GM21576 (cell line): ENCODE measurements at regions not wholly inside any gene's neighbourhood (a gene's known extent, or its start where the extent isn't known, plus 50 kb on each side); places are given as distances from the start of the nearest gene placed in this dataset.
"Not testable (repeated sequence)": the region's sequence is repeated elsewhere in the genome, so short reads cannot be mapped to it uniquely, and the experiment has no call there.

Experiments
- ATAC-seq: cut with Tn5 transposase; IDR thresholded peaks from one replicate; pipeline ENCODE4 v1.9.1; 2021; ENCODE audit warnings: mild to moderate bottlenecking, moderate library complexity; ENCODE audit not compliant: unreplicated experiment

- no peak for ATAC-seq
These were observed 129.7 kb downstream of the EPC1 start for GRCh38 chr10:32217216-32217615.

- not testable (repeated sequence) for ATAC-seq
These were observed 133.1 kb downstream of the EPC1 start for GRCh38 chr10:32213838-32214237.

GRCh38 chr10:32211046-32211363, 136.0 kb downstream of the EPC1 start:
- no peak for ATAC-seq

- no peak for ATAC-seq
These were observed 136.5 kb downstream of the EPC1 start for GRCh38 chr10:32210306-32211045.

- not testable (repeated sequence) for ATAC-seq
These were observed 139.0 kb downstream of the EPC1 start for GRCh38 chr10:32208005-32208404.

- no peak for ATAC-seq
These were observed 139.4 kb downstream of the EPC1 start for GRCh38 chr10:32207544-32207943.

GRCh38 chr10:32205670-32206069, 141.3 kb downstream of the EPC1 start:
- ATAC-seq: no peak

GRCh38 chr10:32204606-32205005, 142.4 kb downstream of the EPC1 start:
- no peak for ATAC-seq

- ATAC-seq: no peak
These were observed 143.6 kb upstream of the KIF5B start for GRCh38 chr10:32199714-32200394.

GRCh38 chr10:32197423-32197822, 141.2 kb upstream of the KIF5B start:
- ATAC-seq: no peak

GRCh38 chr10:32190890-32191491, 134.8 kb upstream of the KIF5B start:
- peak; percentile 59 for ATAC-seq

- no peak for ATAC-seq
These were observed 133.3 kb upstream of the KIF5B start for GRCh38 chr10:32189400-32190084.

- not testable (repeated sequence) for ATAC-seq
These were observed 132.4 kb upstream of the KIF5B start for GRCh38 chr10:32188601-32189000.

GRCh38 chr10:32187686-32188085, 131.5 kb upstream of the KIF5B start:
- ATAC-seq: no peak

GRCh38 chr10:32183652-32184051, 127.4 kb upstream of the KIF5B start:
- ATAC-seq: not testable (repeated sequence)

- no peak for ATAC-seq
These were observed 126.3 kb upstream of the KIF5B start for GRCh38 chr10:32182476-32182875.

GRCh38 chr10:32180390-32181280, 124.4 kb upstream of the KIF5B start:
- ATAC-seq: no peak

GRCh38 chr10:32179836-32180235, 123.6 kb upstream of the KIF5B start:
- ATAC-seq: no peak

GRCh38 chr10:32177594-32177993, 121.4 kb upstream of the KIF5B start:
- ATAC-seq: not testable (repeated sequence)

- ATAC-seq: no peak
These were observed 119.4 kb upstream of the KIF5B start for GRCh38 chr10:32175629-32176028.
